ENCODE measurements at regions not wholly inside any gene's neighbourhood (a gene's known extent, or its start where the extent isn't known, plus 50 kb on each side); places are given as distances from the start of the nearest gene placed in this dataset.

DNA sequence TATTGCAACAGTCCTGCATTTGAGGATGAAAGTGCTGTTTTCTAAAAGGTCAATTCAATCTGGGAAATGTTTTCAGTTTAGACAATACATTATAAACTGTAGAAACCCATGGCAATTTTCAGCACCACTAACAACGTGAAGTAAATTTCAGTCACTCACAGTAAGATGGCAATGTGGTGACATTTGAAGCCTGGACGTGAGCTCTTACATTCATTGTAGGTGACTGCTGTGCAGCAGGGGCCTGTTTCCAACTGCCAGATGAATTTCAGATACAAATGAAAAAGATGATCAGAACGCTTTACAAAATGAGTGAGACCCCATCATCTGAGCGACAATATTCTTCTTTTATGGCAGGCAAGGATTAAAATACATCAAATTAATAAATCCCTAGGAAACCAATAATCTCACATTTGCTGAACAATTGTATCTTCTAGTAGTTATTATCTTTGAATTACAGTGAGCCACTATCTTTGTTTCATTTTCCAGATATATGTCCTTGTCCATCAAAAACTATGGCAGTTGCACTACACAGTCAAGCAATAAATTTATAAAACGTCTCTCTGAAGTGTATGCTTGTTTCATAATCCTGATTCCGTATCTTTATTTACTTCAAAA lies 1816.8 kb downstream of the OLFM4 start:
- POLR2A ChIA-PET = no interaction called here
- H3K4me2 ChIP-seq (ENCODE audit: low read length) = no peak overlapping the region
- no peak overlapping the region for H3K27ac ChIP-seq (ENCODE audit: low read depth, low read length, poor library complexity, severe bottlenecking)
- H2AFZ ChIP-seq (ENCODE audit: low read length) = no peak overlapping the region
- no peaks in the 10 kb centered on the region for H4K20me1 ChIP-seq (ENCODE audit: insufficient read depth, low read length)
- no peaks in the 10 kb centered on the region for H3K79me2 ChIP-seq (ENCODE audit: insufficient read depth, low read depth, low read length)
- no peaks in the 10 kb centered on the region for H3K36me3 ChIP-seq (ENCODE audit: insufficient read depth, low read length)
- no TSS peak for BruUV-seq (replicated peaks)
- intact Hi-C loops (cut with micrococcal nuclease; ENCODE audit: unreplicated experiment) = no loop called here
- TF ChIP-seq, protein P1, sequence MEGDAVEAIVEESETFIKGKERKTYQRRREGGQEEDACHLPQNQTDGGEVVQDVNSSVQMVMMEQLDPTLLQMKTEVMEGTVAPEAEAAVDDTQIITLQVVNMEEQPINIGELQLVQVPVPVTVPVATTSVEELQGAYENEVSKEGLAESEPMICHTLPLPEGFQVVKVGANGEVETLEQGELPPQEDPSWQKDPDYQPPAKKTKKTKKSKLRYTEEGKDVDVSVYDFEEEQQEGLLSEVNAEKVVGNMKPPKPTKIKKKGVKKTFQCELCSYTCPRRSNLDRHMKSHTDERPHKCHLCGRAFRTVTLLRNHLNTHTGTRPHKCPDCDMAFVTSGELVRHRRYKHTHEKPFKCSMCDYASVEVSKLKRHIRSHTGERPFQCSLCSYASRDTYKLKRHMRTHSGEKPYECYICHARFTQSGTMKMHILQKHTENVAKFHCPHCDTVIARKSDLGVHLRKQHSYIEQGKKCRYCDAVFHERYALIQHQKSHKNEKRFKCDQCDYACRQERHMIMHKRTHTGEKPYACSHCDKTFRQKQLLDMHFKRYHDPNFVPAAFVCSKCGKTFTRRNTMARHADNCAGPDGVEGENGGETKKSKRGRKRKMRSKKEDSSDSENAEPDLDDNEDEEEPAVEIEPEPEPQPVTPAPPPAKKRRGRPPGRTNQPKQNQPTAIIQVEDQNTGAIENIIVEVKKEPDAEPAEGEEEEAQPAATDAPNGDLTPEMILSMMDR (conservative IDR thresholded peaks at IDR 0.05; ENCODE audit: low read length) = no peak
- TF ChIP-seq EZH2phosphoT487 (IDR thresholded peaks at IDR 0.05; ENCODE audit: borderline replicate concordance, low read depth, low read length) = no peak
- H3K9me2 ChIP-seq (ENCODE audit: insufficient read depth, low read length) = no peaks in the 10 kb centered on the region
- CTCF ChIA-PET (ENCODE audit: unreplicated experiment) = no interaction called here
- H3K4me3 ChIP-seq (ENCODE audit: low read depth, low read length, poor library complexity, severe bottlenecking) = no peak overlapping the region
- no peaks in the 10 kb centered on the region for H3K4me1 ChIP-seq (ENCODE audit: insufficient read depth, low read length, poor library complexity, severe bottlenecking)
- H3K9me3 ChIP-seq (ENCODE audit: low read length) = no peaks in the 10 kb centered on the region
- DNase-seq (ENCODE audit: low spot score) = no peak

DNA sequence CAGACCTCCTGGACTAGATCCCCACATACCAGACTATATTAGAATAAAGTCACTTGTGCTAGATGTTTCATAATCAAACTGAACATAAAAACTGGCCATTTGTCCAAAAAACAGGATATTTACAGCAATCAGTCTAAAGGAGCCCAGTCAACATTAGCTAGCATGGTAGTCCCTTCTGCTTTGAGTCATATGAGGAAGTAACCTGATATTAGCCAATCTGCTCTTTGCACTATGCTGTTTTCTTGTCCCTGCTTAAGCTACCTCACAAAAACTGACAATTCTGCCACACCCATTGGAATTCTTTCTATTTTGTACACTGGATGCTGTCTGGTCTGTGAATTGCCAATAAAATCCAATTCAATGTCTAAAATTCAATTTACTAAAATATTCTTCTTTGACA lies 1824.2 kb downstream of the OLFM4 start:
- TF ChIP-seq EZH2phosphoT487 (IDR thresholded peaks at IDR 0.05; ENCODE audit: borderline replicate concordance, low read depth, low read length) = no peak
- TF ChIP-seq, protein P1 (conservative IDR thresholded peaks at IDR 0.05; ENCODE audit: low read length) = no peak
- no TSS peak for BruUV-seq (replicated peaks)
- Histone ChIP-seq H3K4me2 (ENCODE audit: low read length) (no peak overlapping the region), H3K36me3 (ENCODE audit: insufficient read depth, low read length) (no peaks in the 10 kb centered on the region), H3K79me2 (ENCODE audit: insufficient read depth, low read depth, low read length) (no peaks in the 10 kb centered on the region), H4K20me1 (ENCODE audit: insufficient read depth, low read length) (no peaks in the 10 kb centered on the region), H2AFZ (ENCODE audit: low read length) (no peak overlapping the region), H3K4me1 (ENCODE audit: insufficient read depth, low read length, poor library complexity, severe bottlenecking) (no peaks in the 10 kb centered on the region), H3K9me3 (ENCODE audit: low read length) (no peaks in the 10 kb centered on the region), H3K4me3 (ENCODE audit: low read depth, low read length, poor library complexity, severe bottlenecking) (no peak overlapping the region), H3K27ac (ENCODE audit: low read depth, low read length, poor library complexity, severe bottlenecking) (no peak overlapping the region), H3K9me2 (ENCODE audit: insufficient read depth, low read length) (no peaks in the 10 kb centered on the region)
- DNase-seq (ENCODE audit: low spot score) = no peak
- intact Hi-C loops (cut with micrococcal nuclease; ENCODE audit: unreplicated experiment) = no loop called here
- POLR2A ChIA-PET = interaction anchor here (0.5 kb wide), 1 partner anchor 456 kb away, joined by 3 read pairs; no protein-coding TSS in a partner anchor
- CTCF ChIA-PET (ENCODE audit: unreplicated experiment) = no interaction called here

DNA sequence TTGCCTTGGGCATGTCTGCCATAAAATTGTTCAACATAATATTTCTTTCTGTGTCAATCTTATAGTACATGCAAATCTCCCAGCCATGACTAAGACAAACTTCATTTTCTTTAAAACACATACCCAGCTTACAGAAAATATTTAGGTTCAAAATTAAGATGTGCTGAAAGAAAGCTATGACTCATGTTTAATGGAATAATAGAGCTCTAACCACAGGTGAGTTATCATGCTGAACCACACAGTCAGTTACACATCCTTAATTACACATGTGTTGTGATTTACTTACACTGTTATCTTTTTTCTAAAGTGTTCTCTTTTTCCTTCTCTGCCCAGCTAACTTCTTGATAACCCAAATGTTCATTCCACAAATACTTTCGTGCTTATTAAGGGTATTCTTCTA lies 1831.2 kb downstream of the OLFM4 start:
- Histone ChIP-seq H4K20me1 (ENCODE audit: insufficient read depth, low read length) (no peaks in the 10 kb centered on the region), H3K9me3 (ENCODE audit: low read length) (no peaks in the 10 kb centered on the region), H3K4me3 (ENCODE audit: low read depth, low read length, poor library complexity, severe bottlenecking) (no peak overlapping the region), H3K36me3 (ENCODE audit: insufficient read depth, low read length) (no peaks in the 10 kb centered on the region), H2AFZ (ENCODE audit: low read length) (no peak overlapping the region), H3K27ac (ENCODE audit: low read depth, low read length, poor library complexity, severe bottlenecking) (no peak overlapping the region), H3K4me1 (ENCODE audit: insufficient read depth, low read length, poor library complexity, severe bottlenecking) (no peaks in the 10 kb centered on the region), H3K79me2 (ENCODE audit: insufficient read depth, low read depth, low read length) (no peaks in the 10 kb centered on the region), H3K4me2 (ENCODE audit: low read length) (no peak overlapping the region), H3K9me2 (ENCODE audit: insufficient read depth, low read length) (no peaks in the 10 kb centered on the region)
- CTCF ChIA-PET (ENCODE audit: unreplicated experiment) = no interaction called here
- no TSS peak for BruUV-seq (replicated peaks)
- intact Hi-C loops (cut with micrococcal nuclease; ENCODE audit: unreplicated experiment) = no loop called here
- POLR2A ChIA-PET = interaction anchor here (1.3 kb wide), 1 partner anchor 13 kb away, joined by 3 read pairs; no protein-coding TSS in a partner anchor
- DNase-seq (ENCODE audit: low spot score) = no peak
- TF ChIP-seq, protein P1 (conservative IDR thresholded peaks at IDR 0.05; ENCODE audit: low read length) = no peak
